ENCODE measurements at regions not wholly inside any gene's neighbourhood (a gene's known extent, or its start where the extent isn't known, plus 50 kb on each side); places are given as distances from the start of the nearest gene placed in this dataset.

GRCh38 chr22:34588871-34589545, 476.9 kb upstream of the ISX start:
- TF ChIP-seq CTCF (IDR thresholded peaks at IDR 0.05) = no peak
- no peak for TF ChIP-seq POLR2A (IDR thresholded peaks at IDR 0.05)
- TF ChIP-seq POLR2AphosphoS5 (IDR thresholded peaks at IDR 0.05) = no peak
- no peak for TF ChIP-seq EP300 (IDR thresholded peaks at IDR 0.05)

Data from upper lobe of left lung (tissue), 4 donors.